ENCODE measurements at regions not wholly inside any gene's neighbourhood (a gene's known extent, or its start where the extent isn't known, plus 50 kb on each side); places are given as distances from the start of the nearest gene placed in this dataset.

DNA sequence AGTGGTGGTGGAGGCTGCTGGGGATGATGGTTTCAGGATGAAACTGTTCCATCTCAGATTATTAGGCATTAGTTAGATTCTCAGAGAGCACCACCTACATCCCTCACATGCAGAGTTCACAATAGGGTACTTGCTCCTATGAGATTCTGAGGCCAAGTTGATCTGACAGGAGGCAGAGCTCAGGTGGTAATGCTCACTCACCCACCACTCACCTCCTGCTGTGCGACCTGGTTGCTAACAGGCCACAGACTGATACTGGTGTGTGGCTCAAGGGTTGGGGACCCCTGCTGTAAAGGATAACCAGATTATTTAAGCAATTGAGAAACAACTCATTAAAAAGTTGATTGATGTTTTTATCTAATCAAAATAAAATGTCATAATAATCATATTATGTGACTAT is 248.5 kb downstream of the RERGL start:
- Histone ChIP-seq H2BK20ac (ENCODE audit: low read depth, low read length, poor library complexity, severe bottlenecking) (no peak overlapping the region), H3T11ph (ENCODE audit: low read length) (no peak overlapping the region), H3K23me2 (ENCODE audit: insufficient read length, low read depth, low read length, poor library complexity, severe bottlenecking) (no peaks in the 10 kb centered on the region), H4K91ac (ENCODE audit: insufficient read length, low read depth, low read length) (no peak overlapping the region), H3K4ac (ENCODE audit: low read depth, low read length) (no peak overlapping the region), H3K79me2 (ENCODE audit: insufficient read depth, low read length) (no peaks in the 10 kb centered on the region), H3K56ac (ENCODE audit: insufficient read length, low read depth, low read length) (no peak overlapping the region), H3K18ac (ENCODE audit: insufficient read length, low read depth, low read length) (no peak overlapping the region), H3K23ac (ENCODE audit: insufficient read length, low read depth, low read length) (no peak overlapping the region), H2BK12ac (ENCODE audit: insufficient read length, low read depth, low read length) (no peak overlapping the region), H2AFZ (ENCODE audit: low read length) (no peak overlapping the region), H4K20me1 (ENCODE audit: control insufficient read depth, insufficient read depth, insufficient read length) (no peaks in the 10 kb centered on the region), H3K79me1 (ENCODE audit: insufficient read depth, low read depth, low read length, poor library complexity, severe bottlenecking) (no peaks in the 10 kb centered on the region), H4K8ac (replicated peaks; ENCODE audit: insufficient read length, low read depth, low read length) (no peak overlapping the region), H3K14ac (ENCODE audit: insufficient read depth, low read length) (no peak overlapping the region), H2BK5ac (ENCODE audit: insufficient read length, low read length) (no peak overlapping the region), H2BK120ac (ENCODE audit: low read depth, low read length, poor library complexity, severe bottlenecking) (no peak overlapping the region), H4K5ac (ENCODE audit: insufficient read length, low read depth, low read length) (no peak overlapping the region), H3K9ac (ENCODE audit: extremely low read depth, insufficient read length, low read length) (no peak overlapping the region), H3K4me2 (ENCODE audit: insufficient read depth, insufficient read length, low read length) (no peak overlapping the region), H3K27ac (ENCODE audit: insufficient read length, low read depth, low read length) (no peak overlapping the region), H3K9me3 (ENCODE audit: control insufficient read depth, low read depth, low read length) (no peaks in the 10 kb centered on the region), H3K4me1 (ENCODE audit: insufficient read depth, low read length) (no peaks in the 10 kb centered on the region), H2BK15ac (ENCODE audit: low read depth, low read length) (no peak overlapping the region), H2AK5ac (ENCODE audit: insufficient read length, low read length) (no peak overlapping the region), H3K27me3 (ENCODE audit: insufficient read depth, low read length) (no peaks in the 10 kb centered on the region)
- TF ChIP-seq, protein P1, sequence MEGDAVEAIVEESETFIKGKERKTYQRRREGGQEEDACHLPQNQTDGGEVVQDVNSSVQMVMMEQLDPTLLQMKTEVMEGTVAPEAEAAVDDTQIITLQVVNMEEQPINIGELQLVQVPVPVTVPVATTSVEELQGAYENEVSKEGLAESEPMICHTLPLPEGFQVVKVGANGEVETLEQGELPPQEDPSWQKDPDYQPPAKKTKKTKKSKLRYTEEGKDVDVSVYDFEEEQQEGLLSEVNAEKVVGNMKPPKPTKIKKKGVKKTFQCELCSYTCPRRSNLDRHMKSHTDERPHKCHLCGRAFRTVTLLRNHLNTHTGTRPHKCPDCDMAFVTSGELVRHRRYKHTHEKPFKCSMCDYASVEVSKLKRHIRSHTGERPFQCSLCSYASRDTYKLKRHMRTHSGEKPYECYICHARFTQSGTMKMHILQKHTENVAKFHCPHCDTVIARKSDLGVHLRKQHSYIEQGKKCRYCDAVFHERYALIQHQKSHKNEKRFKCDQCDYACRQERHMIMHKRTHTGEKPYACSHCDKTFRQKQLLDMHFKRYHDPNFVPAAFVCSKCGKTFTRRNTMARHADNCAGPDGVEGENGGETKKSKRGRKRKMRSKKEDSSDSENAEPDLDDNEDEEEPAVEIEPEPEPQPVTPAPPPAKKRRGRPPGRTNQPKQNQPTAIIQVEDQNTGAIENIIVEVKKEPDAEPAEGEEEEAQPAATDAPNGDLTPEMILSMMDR (conservative IDR thresholded peaks at IDR 0.05), result no peak
- no peaks in the 10 kb centered on the region for H3K4me1 Mint-ChIP-seq
- H3K4me3 Mint-ChIP-seq, result no peak overlapping the region
- H3K36me3 Mint-ChIP-seq (ENCODE audit: insufficient read depth in 1 of 3, low read depth in 3 of 3), result no peaks in the 10 kb centered on the region
- no peaks in the 10 kb centered on the region for H3K27me3 Mint-ChIP-seq (ENCODE audit: low read depth)
- H3K27ac Mint-ChIP-seq, result no peak overlapping the region
- H3K9me3 Mint-ChIP-seq, result no peaks in the 10 kb centered on the region
- WGBS (ENCODE audit: extremely low coverage, insufficient read length, low lambda C conversion rate), result no CpG with 5 or more reads among the region's 1 CpG
- DNase-seq, result no peak
